ENCODE measurements at regions not wholly inside any gene's neighbourhood (a gene's known extent, or its start where the extent isn't known, plus 50 kb on each side); places are given as distances from the start of the nearest gene placed in this dataset.

DNA sequence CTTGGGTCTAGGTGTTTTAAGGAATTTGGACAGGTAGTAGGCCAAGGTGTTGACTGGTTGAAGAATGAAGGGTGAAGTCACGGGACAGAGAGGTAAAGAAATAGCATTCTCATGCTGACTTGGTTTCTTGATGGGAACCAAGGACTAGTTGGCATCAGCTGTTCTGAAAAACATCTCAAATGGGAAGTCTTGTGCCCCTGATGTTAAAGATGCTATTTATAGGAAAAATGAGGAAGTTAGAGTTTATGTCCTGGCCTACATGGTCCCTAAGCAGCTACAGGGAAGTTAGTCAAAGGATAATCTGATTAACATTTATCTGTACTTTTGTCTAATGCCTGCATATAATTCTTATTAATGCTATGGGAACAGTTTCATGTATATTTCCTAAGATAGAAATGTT lies 262.4 kb downstream of the HHIPL2 start:
- 0% methylated on average over 1 of the region's 1 CpG for WGBS (ENCODE audit: low lambda C conversion rate)
- no peaks in the 10 kb centered on the region for H4K20me1 ChIP-seq (ENCODE audit: insufficient read depth)
- no peak overlapping the region for H3K27ac ChIP-seq (ENCODE audit: low read depth in 2 of 2, low read length in 1 of 2)
- H3K36me3 ChIP-seq (replicated peaks in 1 of 2; ENCODE audit: control insufficient read depth in 1 of 2, insufficient read depth in 2 of 2, low read length in 1 of 2): no peaks in the 10 kb centered on the region
- H2AFZ ChIP-seq (ENCODE audit: low read depth): no peak overlapping the region
- TF ChIP-seq MAX (IDR thresholded peaks at IDR 0.05; ENCODE audit: low read depth): no peak
- no peak overlapping the region for H3K4me3 ChIP-seq (ENCODE audit: low read depth in 2 of 2, low read length in 1 of 2)
- H3K9me3 ChIP-seq: no peaks in the 10 kb centered on the region
- H3K9me2 ChIP-seq: no peaks in the 10 kb centered on the region
- POLR2A ChIA-PET: no interaction called here
- no peaks in the 10 kb centered on the region for H3K27me3 ChIP-seq (ENCODE audit: insufficient read depth)
- H3F3A ChIP-seq (replicated peaks; ENCODE audit: insufficient read depth): no peaks in the 10 kb centered on the region
- H3K4me2 ChIP-seq: no peak overlapping the region
- H3K4me1 ChIP-seq (ENCODE audit: control insufficient read depth in 1 of 2, insufficient read depth in 2 of 2, low read depth in 1 of 2, low read length in 1 of 2): no peaks in the 10 kb centered on the region; a peak in 1 of 4 replicates
- DNase-seq: no peak
- CTCF ChIA-PET: no interaction called here
- no peak overlapping the region for H3K9ac ChIP-seq
- H3K79me2 ChIP-seq (ENCODE audit: insufficient read depth): no peaks in the 10 kb centered on the region

DNA sequence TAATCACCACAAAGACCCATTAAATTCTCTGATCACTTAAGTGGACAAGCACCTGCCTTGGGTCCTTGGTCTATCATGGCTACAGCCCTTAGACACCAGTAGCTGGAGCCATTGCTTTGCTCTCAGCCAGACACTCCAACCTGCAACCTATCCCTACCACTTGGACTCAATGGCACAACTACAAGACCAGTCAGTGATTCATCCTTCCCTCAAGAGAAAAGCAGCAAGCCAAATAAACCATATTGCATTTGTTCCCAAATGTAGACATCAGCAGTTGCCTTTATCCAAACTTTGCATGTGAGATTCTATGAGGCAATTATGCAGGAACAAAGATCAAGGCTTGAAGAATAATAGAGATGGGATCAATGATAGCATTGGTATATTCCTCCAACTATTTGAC lies 263.4 kb downstream of the HHIPL2 start:
- no peak for TF ChIP-seq TCF12 (IDR thresholded peaks at IDR 0.05)
- no peak for TF ChIP-seq ELF1 (IDR thresholded peaks at IDR 0.05)
- no peak for TF ChIP-seq USF1 (IDR thresholded peaks at IDR 0.05; ENCODE audit: borderline replicate concordance, low read depth)
- no peak for TF ChIP-seq RFX5 (IDR thresholded peaks at IDR 0.05; ENCODE audit: low read length)
- no peak for TF ChIP-seq FOSL2 (IDR thresholded peaks at IDR 0.05; ENCODE audit: borderline replicate concordance, low read depth)
- TF ChIP-seq RAD21 (IDR thresholded peaks at IDR 0.05; ENCODE audit: low read length): no peak
- TF ChIP-seq YY1 (IDR thresholded peaks at IDR 0.05; ENCODE audit: low read depth): no peak
- TF ChIP-seq MAX (IDR thresholded peaks at IDR 0.05; ENCODE audit: low read depth): no peak
- TF ChIP-seq SMC3 (IDR thresholded peaks at IDR 0.05; ENCODE audit: low read depth, low read length): no peak
- TF ChIP-seq, protein P1, sequence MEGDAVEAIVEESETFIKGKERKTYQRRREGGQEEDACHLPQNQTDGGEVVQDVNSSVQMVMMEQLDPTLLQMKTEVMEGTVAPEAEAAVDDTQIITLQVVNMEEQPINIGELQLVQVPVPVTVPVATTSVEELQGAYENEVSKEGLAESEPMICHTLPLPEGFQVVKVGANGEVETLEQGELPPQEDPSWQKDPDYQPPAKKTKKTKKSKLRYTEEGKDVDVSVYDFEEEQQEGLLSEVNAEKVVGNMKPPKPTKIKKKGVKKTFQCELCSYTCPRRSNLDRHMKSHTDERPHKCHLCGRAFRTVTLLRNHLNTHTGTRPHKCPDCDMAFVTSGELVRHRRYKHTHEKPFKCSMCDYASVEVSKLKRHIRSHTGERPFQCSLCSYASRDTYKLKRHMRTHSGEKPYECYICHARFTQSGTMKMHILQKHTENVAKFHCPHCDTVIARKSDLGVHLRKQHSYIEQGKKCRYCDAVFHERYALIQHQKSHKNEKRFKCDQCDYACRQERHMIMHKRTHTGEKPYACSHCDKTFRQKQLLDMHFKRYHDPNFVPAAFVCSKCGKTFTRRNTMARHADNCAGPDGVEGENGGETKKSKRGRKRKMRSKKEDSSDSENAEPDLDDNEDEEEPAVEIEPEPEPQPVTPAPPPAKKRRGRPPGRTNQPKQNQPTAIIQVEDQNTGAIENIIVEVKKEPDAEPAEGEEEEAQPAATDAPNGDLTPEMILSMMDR (IDR thresholded peaks at IDR 0.05): no peak
- TF ChIP-seq TAF1 (IDR thresholded peaks at IDR 0.05; ENCODE audit: borderline replicate concordance, low read depth, low read length): no peak
- no peak for TF ChIP-seq MXI1 (IDR thresholded peaks at IDR 0.05; ENCODE audit: low read depth, low read length)
- no peak for TF ChIP-seq EZH2phosphoT487 (IDR thresholded peaks at IDR 0.05; ENCODE audit: borderline replicate concordance, low read depth)
- H3K27ac ChIP-seq (ENCODE audit: low read depth in 2 of 2, low read length in 1 of 2): no peak overlapping the region
- H3K4me2 ChIP-seq: no peak overlapping the region
- no peaks in the 10 kb centered on the region for H3K9me2 ChIP-seq
- no peaks in the 10 kb centered on the region for H3K79me2 ChIP-seq (ENCODE audit: insufficient read depth)
- H2AFZ ChIP-seq (ENCODE audit: low read depth): no peak overlapping the region
- H3K9ac ChIP-seq: no peak overlapping the region
- H3F3A ChIP-seq (replicated peaks; ENCODE audit: insufficient read depth): no peaks in the 10 kb centered on the region
- no peaks in the 10 kb centered on the region; a peak in 1 of 4 replicates for H3K4me1 ChIP-seq (ENCODE audit: control insufficient read depth in 1 of 2, insufficient read depth in 2 of 2, low read depth in 1 of 2, low read length in 1 of 2)
- no peak for DNase-seq
- no peaks in the 10 kb centered on the region for H4K20me1 ChIP-seq (ENCODE audit: insufficient read depth)
- H3K36me3 ChIP-seq (replicated peaks in 1 of 2; ENCODE audit: control insufficient read depth in 1 of 2, insufficient read depth in 2 of 2, low read length in 1 of 2): no peaks in the 10 kb centered on the region
- H3K27me3 ChIP-seq (ENCODE audit: insufficient read depth): no peaks in the 10 kb centered on the region
- H3K9me3 ChIP-seq: no peaks in the 10 kb centered on the region
- POLR2A ChIA-PET: no interaction called here
- no peak overlapping the region for H3K4me3 ChIP-seq (ENCODE audit: low read depth in 2 of 2, low read length in 1 of 2)
- CTCF ChIA-PET: interaction anchor here (1.9 kb wide), 1 partner anchor 171 kb away, joined by 4 read pairs; no protein-coding TSS in a partner anchor
